HG02870 (cell line): ENCODE measurements at regions not wholly inside any gene's neighbourhood (a gene's known extent, or its start where the extent isn't known, plus 50 kb on each side); places are given as distances from the start of the nearest gene placed in this dataset.
A peak's percentile ranks its signal among the peaks of the same experiment; 100 is the strongest.

ENCODE experiments used
- ATAC-seq: cut with Tn5 transposase; IDR thresholded peaks from one replicate; pipeline ENCODE4 v1.9.1; 2021; ENCODE audit warnings: mild to moderate bottlenecking, moderate library complexity; ENCODE audit not compliant: unreplicated experiment

- no peak for ATAC-seq
These were observed 78.1 kb upstream of the SLC38A11 start for GRCh38 chr2:165033402-165033801.

- no peak for ATAC-seq
These were observed 77.2 kb upstream of the SLC38A11 start for GRCh38 chr2:165032559-165032958.

GRCh38 chr2:165024199-165024598, 68.9 kb upstream of the SLC38A11 start:
- ATAC-seq = no peak

DNA sequence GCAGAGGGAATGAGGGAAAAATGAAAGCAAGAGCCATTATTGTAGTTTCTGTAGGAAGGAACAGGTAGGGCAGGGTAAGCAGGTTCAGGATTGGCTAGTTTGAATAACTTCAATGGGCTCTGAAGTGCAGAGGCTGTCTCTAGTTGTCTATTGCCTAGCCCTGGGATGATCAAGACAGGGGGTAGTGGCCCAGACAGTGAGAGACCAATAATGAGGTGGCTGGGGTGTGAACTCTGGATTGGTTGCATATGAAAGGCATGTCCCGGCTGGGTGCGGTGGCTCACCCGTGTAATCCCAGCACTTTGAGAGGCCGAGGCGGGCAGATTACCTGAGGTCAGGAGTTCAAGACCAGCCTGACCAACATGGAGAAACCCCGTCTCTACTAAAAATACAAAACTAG, 67.5 kb upstream of the SLC38A11 start:
- ATAC-seq = no peak

DNA sequence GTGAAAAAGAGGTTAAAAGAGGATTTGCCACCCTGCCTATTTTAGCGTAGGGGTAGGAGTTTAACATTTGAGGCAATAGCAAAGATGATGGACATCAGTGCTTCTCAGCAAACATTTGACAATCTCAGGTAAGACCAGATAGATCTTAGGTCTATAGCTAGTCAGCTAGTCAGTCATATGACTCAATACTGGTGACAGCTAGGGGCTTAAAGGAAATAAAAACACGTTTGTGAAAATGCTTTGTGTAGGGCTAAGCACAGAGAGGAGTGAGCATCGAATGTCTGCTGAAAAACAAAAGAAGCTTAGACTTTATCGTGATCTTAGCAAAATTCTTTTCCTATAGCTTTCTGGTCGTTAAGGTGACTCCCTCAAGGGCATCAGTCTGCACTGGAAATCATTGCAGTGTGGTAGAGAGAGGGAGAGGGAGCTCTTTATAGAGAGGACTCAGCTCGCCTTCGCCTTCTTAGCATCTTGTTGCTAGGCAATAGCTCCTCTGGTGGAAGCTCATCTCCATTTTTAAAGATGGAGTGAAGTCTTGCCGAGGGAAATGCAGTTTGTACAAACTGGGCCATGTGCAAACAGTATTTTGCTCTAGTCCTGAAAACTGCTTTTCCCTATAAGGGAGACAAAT, 62.8 kb upstream of the SLC38A11 start:
- ATAC-seq = no peak

DNA sequence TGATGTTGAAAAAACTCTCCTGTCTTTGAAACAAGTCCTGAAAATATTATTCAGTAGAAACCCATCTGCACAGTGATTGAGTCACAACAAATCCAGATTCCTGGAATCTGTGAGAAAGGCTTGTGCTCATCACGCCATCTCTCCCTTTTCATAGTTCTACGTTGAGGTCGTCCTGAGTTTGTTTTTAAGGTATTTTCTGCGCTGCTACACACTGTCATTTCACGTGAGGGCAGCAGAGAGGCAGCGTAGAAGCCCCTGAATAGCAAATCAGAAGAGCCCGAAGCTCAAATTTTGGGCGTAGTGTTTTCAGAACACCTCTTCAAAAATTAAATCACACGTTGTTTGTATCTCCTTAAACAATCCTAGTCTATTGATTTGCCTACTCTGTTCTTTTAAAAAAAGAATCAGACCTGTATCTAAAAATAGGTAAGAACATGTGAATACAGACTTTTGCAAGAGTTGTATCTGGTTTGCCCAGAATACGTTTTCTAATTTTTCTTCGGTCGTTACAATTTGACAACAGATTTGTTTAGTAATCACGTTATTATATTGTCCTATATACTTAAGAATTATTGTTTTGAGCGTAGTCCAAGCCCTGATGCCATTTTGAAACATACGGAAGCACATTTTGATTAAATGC, 61.6 kb upstream of the SLC38A11 start:
- ATAC-seq = peak; percentile 73

- ATAC-seq = peak; percentile 62
These were observed 59.8 kb upstream of the SLC38A11 start for GRCh38 chr2:165015052-165015642.

GRCh38 chr2:165013944-165014619, 58.8 kb upstream of the SLC38A11 start:
- ATAC-seq = peak; percentile 56

GRCh38 chr2:165011199-165011598, 55.9 kb upstream of the SLC38A11 start:
- no peak for ATAC-seq

GRCh38 chr2:165010556-165010955, 55.2 kb upstream of the SLC38A11 start:
- ATAC-seq = no peak

GRCh38 chr2:165009466-165009865, 54.1 kb upstream of the SLC38A11 start:
- ATAC-seq = no peak

DNA sequence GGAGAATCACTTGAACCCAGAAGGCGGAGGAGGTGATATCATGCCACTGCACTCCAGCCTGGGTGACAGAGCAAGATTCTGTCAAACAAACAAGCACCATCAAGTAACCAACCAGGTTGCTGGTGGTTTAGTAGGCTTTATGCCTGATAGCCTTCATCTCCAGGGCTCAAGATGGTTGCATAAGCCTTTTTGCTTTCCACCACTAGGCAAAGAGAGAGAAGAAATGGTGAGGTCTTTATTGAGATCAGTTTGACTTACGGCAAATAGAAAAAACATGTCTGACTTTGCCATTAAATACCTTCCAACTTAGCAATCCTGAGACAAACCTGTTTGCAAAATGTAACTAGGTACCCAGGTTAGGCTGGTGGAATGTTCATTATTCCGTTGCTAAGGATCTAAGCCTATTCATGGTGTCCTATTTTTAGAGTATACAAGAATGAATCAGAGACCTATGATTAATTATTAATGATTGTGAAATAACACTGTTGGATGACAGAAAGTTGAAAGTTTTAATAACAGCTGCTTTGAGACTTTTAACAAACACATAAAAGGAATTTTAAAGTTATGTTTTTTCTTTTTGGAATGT, 53.5 kb upstream of the SLC38A11 start:
- ATAC-seq = no peak

DNA sequence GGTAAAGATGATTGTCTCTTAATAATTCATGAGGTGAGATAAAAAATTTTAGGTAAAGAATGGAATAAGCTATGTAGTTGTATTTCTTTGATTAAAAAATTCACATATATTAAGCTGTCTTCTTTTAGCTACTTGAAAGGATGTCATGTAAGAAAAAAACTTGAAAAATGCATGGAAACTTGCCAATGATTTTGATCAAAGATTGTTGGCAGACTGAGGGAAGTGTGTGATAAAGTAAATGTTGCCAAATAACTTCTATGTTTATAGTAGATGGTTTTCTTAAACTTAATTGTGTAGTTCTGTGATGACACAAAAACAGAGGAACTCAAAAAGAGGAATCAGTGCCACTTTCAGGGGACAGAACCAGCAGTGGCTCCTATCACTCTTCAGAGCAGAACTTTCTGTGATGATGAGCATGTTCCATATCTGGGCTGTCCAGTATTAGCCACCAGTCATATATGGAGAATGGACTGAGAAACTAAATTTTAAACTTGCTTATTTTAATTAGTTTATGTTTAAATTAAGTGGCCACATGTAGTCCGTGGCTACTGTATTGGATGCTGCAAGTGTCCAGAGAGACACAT, 51.9 kb upstream of the SLC38A11 start:
- no peak for ATAC-seq
